Skeletal muscle satellite cell (primary cell): ENCODE measurements at regions not wholly inside any gene's neighbourhood (a gene's known extent, or its start where the extent isn't known, plus 50 kb on each side); places are given as distances from the start of the nearest gene placed in this dataset.

Experiments used
- H3K27me3 ChIP-seq: 2 replicates; pipeline ENCODE4 v1.7.0; 2013; ENCODE audit warnings: low read length; ENCODE audit not compliant: control insufficient read depth, insufficient read depth
- H3K36me3 ChIP-seq: 2 replicates; pipeline ENCODE4 v1.7.0; 2013; ENCODE audit warnings: mild to moderate bottlenecking, control low read depth, low read length; ENCODE audit not compliant: insufficient read depth
- H3K4me1 ChIP-seq: 2 replicates; pipeline ENCODE4 v1.7.0; 2013; ENCODE audit warnings: low read length; ENCODE audit not compliant: control insufficient read depth, insufficient read depth
- H3K4me2 ChIP-seq: 2 replicates; pipeline ENCODE4 v1.7.0; 2013; ENCODE audit warnings: mild to moderate bottlenecking, low read length
- H3K4me3 ChIP-seq: 2 replicates; pipeline ENCODE4 v1.7.0; 2013; ENCODE audit warnings: low read length
- H3K9ac ChIP-seq: 2 replicates; pipeline ENCODE4 v1.7.0; 2013; ENCODE audit warnings: mild to moderate bottlenecking, low read depth, low read length, moderate library complexity
- H3K9me3 ChIP-seq: replicated peaks from 2 replicates; pipeline ENCODE4 v1.7.0; 2013; ENCODE audit warnings: mild to moderate bottlenecking, control low read depth, low read length

DNA sequence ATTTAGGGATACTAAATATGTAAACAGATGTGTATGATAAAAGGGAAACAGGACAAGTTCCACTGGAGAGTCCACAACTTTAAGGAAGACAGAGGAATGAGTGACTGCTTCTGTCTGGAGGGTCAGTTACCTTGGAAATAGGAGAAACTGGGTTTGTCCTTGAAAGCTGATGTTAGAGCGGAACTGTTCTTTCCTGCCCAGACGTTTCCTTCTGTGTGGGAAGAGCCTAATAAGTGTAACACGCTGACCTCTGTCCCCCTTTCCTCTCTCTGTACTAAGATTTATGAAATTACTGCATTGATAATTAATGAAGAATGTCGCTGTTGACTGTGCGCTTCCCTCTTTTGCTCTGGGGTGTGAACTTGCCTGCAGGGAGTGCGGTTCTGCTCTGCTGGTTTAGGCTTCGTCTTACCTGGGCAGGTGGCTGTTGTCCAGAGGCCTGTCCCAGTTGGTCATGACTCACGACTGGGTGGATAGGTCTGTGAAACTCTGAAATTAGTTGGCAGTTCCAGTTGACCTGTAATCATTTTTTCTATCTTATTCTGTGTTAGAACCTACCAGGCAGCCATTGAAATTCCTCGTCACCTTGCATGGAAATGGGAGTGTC, 126.8 kb downstream of the MTRR start:
- Histone ChIP-seq H3K36me3 (no peaks in the 10 kb centered on the region), H3K9me3 (no peaks in the 10 kb centered on the region), H3K27me3 (no peaks in the 10 kb centered on the region), H3K4me3 (no peak overlapping the region), H3K4me1 (no peaks in the 10 kb centered on the region), H3K9ac (no peak overlapping the region), H3K4me2 (no peak overlapping the region)

DNA sequence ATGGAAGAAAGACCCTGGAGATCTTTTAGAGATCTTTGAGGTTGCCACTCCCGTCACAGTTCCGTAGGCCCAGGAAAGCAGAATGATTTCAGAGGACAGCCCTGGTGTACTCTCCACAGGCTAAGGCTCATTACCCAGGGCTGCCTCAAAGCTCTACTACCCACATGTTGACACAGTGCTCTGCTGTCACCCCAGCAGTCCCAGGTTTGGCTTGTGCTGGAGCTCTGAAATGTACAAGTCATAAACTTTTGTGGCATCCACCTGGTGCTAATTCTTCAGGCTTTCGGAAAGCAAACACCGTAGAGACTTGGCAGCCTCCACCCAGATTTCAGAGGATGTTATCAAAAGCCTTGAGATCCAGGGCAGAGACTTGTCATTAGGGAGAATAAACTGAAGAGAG, 136.5 kb downstream of the MTRR start:
- Histone ChIP-seq H3K4me3 (no peak overlapping the region), H3K9ac (no peak overlapping the region), H3K36me3 (no peaks in the 10 kb centered on the region), H3K4me2 (no peak overlapping the region), H3K27me3 (no peaks in the 10 kb centered on the region), H3K9me3 (peaks cover 14% of the 10 kb centered on the region), H3K4me1 (no peaks in the 10 kb centered on the region)

DNA sequence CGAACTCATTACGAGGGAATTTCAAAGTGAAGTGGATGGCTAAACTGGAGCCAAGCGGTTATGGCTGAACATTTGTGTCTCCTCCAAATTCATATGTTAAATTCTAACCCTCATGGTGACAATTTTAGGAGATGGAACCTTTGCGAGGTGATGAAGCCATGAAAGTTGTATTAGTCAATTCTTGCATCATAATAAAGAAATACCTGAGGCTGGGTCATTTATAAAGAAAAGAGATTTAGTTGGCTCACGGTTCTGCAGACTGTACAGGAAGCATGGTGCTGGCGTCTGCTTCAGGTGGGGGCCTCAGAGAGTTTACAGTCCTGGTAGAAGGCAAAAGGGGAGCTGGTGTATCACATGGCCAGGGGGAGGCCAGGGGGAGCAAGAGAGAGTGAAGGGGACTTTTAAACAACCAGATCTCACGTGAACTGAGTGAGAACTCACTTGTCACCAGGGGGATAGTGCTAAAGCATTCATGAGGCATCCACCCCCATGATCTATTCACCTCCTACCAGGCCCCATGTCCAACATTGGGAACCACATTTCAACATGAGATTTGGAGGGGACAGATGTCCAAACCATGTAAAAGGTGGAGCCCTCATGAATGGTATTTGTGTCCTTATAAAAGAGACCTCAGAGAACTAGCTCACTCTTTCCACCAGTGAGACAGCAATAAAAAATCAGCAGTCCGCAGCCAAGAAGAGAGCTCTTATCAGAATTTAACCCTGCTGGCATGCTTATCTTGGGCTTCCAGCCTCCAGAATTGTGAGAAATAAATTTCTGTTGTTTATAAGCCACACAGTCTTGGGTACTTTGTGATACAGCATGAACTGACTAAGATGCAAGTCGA, 143.4 kb downstream of the MTRR start:
- Histone ChIP-seq H3K36me3 (no peaks in the 10 kb centered on the region), H3K4me3 (no peak overlapping the region), H3K27me3 (no peaks in the 10 kb centered on the region), H3K4me2 (no peak overlapping the region), H3K4me1 (no peaks in the 10 kb centered on the region), H3K9me3 (peaks cover 11% of the 10 kb centered on the region), H3K9ac (no peak overlapping the region)

DNA sequence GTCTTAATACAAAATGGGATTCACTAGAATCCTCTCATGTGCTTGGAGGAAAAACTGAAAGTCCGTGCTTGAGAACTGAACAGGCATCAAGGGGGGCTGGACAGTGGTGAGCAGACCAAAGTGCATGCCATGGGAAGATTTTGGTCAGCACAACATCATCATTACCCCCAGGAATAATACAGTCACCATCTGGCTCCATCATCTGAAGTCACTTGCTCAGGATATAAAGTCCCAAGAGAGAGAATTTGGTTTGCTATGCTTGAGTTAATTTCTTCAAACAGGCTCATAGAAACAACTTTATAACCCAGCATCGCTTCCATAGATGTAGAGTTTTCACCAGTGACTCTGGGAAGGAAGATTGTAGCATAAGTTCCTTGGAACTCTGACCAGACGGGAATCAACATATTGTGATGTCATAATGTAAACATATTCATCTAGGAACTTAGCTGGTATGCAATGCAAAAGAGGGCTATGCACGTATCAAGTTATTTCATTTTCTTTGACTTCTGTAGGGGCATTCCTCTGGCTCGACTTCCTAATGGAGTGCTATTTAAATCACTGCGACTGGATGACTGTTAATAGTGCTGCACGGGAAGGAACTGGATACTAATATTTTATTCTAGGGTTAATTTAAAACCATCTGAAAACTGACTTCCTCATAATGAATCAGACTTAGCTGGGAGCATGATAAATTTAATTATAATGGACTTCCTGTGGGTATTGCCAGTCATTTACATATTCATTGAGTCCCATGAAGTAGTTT, 145.2 kb downstream of the MTRR start:
- Histone ChIP-seq H3K9me3 (peaks cover 5% of the 10 kb centered on the region), H3K4me2 (no peak overlapping the region), H3K4me1 (no peaks in the 10 kb centered on the region), H3K9ac (no peak overlapping the region), H3K36me3 (no peaks in the 10 kb centered on the region), H3K4me3 (no peak overlapping the region), H3K27me3 (no peaks in the 10 kb centered on the region)

DNA sequence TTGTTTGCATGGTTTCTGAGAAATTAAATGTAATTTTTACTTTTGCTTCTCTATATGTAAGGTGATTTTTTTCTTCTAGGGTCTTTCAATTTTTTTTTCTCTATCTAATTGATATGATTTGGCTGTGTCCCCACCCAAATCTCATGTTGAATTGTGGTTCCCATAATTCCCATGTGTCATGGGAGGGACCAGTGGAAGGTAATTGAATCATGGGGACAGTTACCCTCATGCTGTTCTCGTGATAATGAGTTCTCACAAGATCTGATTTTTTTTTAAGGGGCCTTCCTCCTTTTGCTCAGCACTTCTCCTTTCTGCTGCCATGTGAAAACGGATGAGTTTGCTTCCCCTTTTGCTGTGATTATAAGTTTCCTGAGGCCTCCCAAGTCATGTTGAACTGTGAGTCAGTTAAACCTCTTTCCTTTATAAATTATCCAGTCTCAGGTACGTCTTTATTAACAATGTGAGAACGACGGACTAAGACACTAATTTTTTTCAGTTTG, 150.8 kb downstream of the MTRR start:
- H3K4me3 ChIP-seq: no peak overlapping the region
- no peaks in the 10 kb centered on the region for H3K9me3 ChIP-seq
- H3K4me2 ChIP-seq: no peak overlapping the region
- no peak overlapping the region for H3K9ac ChIP-seq
- H3K4me1 ChIP-seq: no peaks in the 10 kb centered on the region
- H3K27me3 ChIP-seq: no peaks in the 10 kb centered on the region
- no peaks in the 10 kb centered on the region for H3K36me3 ChIP-seq

DNA sequence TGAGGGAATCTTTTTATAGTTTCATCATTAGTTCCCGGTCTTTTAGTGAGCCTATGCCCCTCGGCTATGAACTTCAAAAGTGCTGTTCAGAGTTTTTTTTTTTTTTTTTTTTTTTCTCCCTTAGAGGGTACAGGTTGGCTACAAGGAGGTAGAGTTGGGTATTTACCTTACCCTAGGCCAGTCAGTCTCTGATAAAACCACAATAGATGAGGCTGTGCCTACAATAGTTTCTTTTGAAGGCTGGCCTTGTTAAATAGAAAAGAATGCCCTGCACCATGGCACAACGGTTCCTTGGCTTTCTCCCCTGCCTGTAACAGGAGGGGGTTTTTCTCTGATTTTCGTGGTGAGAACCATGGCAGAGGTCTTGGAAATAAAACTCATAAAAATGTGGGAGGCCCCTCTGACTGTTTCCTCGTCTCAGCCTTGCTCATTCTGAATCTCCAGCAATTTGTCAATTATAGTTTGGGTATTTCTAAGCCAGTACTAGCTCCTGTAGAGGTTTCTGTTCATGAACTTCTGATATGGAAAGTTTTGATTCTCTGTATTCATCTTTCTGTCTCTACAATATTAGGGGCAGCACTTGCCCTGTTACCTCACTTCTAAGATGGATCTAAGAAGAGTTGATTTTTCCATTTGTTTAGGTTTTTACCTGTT, 152.0 kb downstream of the MTRR start:
- no peak overlapping the region for H3K4me3 ChIP-seq
- no peaks in the 10 kb centered on the region for H3K36me3 ChIP-seq
- H3K27me3 ChIP-seq: no peaks in the 10 kb centered on the region
- no peaks in the 10 kb centered on the region for H3K4me1 ChIP-seq
- H3K9me3 ChIP-seq: no peaks in the 10 kb centered on the region
- H3K9ac ChIP-seq: no peak overlapping the region
- no peak overlapping the region for H3K4me2 ChIP-seq

DNA sequence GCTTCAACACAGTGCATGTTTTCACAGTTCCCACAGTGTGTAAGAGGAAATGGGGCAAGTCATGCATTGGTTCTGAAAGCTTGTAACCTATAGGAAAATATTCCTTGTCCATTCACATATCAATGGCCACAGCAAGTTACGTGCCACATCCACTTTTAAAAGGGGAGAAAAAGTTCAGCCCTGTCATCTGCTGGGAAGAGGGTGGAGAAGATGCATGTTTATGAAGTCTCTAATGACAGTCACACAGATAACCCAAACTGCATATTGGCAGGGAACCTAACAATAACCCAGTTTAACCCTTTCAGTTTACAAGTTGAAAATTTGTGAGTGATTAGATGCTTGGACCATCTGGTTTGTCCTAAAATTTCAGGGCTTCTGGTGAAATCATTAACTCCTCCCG, 159.3 kb downstream of the MTRR start:
- Histone ChIP-seq H3K36me3 (no peaks in the 10 kb centered on the region), H3K4me3 (no peak overlapping the region), H3K9me3 (no peaks in the 10 kb centered on the region), H3K4me2 (no peak overlapping the region), H3K27me3 (no peaks in the 10 kb centered on the region), H3K4me1 (no peaks in the 10 kb centered on the region), H3K9ac (no peak overlapping the region)

DNA sequence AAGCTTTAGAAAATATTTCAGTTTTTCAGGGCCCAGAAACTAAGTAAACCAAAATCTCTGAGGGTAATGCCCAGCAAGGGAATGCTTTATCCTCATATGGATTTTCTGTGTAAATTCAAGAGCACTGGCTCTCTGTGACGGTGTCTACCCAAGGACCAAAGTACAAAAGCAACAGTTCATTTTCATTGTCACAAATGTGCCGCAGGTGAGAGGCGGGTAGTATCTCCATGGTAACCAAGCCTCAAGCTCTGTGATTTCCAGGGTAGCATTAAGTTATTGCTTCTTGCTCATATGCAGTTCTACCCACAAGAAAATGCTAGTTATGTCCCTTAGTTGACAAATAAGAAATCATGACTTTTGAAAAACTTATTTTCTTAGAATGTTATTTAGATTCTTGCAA, 164.3 kb downstream of the MTRR start:
- no peaks in the 10 kb centered on the region for H3K9me3 ChIP-seq
- H3K27me3 ChIP-seq: no peaks in the 10 kb centered on the region
- H3K4me2 ChIP-seq: no peak overlapping the region
- no peaks in the 10 kb centered on the region for H3K4me1 ChIP-seq
- no peaks in the 10 kb centered on the region for H3K36me3 ChIP-seq
- H3K4me3 ChIP-seq: no peak overlapping the region
- H3K9ac ChIP-seq: no peak overlapping the region

DNA sequence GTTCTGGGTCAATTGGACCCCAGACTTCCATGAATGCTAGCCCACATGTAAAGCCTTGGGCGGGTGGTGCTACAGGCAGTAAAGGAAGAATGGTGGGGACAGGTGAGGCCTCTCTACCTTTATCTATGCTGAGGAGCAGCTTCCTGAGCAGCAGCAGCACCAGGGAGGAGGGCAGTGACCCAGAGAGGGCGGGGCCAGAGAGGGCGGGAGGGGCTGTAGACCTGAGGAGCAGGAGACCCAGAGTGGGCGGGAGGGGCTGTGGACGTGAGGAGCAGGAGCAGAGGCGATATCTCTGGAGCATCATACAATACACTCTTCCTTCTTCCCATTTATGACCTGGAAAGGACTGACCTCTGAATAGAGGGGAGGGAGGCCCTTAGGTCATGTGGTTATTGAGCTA, 165.9 kb downstream of the MTRR start:
- H3K4me2 ChIP-seq: no peak overlapping the region
- H3K9ac ChIP-seq: no peak overlapping the region
- H3K36me3 ChIP-seq: no peaks in the 10 kb centered on the region
- no peaks in the 10 kb centered on the region for H3K27me3 ChIP-seq
- H3K4me3 ChIP-seq: no peak overlapping the region
- H3K4me1 ChIP-seq: no peaks in the 10 kb centered on the region
- no peaks in the 10 kb centered on the region for H3K9me3 ChIP-seq

DNA sequence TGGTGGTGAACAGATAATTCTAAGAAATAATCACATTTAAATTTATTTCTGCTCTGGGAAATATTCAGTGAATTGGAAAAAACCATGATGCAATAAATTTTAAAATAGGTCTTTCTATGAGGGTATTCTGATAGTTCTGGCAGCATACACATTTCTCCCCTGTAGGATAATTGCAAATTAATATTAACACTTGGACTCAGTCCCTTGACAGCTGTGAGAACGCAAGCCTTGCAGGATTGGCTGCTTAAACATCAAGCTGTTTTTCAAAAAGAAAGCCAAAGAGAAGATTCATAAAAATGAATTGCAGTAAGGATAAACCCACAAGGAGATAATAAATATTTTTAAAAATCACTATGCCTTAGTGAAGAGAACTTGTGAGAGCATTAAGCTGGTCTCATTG, 180.0 kb downstream of the MTRR start:
- H3K4me1 ChIP-seq: no peaks in the 10 kb centered on the region
- H3K9me3 ChIP-seq: no peaks in the 10 kb centered on the region
- H3K4me3 ChIP-seq: no peak overlapping the region
- H3K27me3 ChIP-seq: no peaks in the 10 kb centered on the region
- H3K9ac ChIP-seq: no peak overlapping the region
- no peaks in the 10 kb centered on the region for H3K36me3 ChIP-seq
- H3K4me2 ChIP-seq: no peak overlapping the region

DNA sequence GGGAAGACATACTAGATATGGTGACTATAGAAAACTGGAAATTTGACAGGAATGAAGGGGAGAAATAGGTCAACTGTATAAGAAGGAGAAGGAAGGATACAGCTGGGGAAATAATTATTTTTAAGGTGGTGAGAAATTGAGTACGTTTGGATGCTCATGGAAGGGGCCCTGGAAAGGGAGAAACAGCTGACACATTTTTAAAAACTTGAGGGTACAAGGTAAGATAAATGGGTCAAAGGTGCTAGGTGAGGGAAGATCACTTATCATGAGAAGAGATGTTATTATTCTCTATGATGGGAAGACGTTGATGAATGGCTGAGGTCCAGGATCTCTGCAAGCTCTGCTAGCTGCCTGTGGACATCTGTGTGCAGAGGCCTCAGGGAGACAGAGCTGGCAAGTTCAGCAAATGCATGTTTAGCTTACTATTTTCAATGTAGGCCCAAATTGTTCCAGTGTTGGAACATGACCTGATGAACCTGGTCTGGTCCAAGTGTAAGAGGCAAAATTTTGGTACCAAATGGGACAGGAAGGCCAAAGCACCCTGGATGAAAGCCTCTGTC, 181.7 kb downstream of the MTRR start:
- Histone ChIP-seq H3K4me3 (no peak overlapping the region), H3K36me3 (no peaks in the 10 kb centered on the region), H3K4me1 (no peaks in the 10 kb centered on the region), H3K9ac (no peak overlapping the region), H3K4me2 (no peak overlapping the region), H3K27me3 (no peaks in the 10 kb centered on the region), H3K9me3 (no peaks in the 10 kb centered on the region)
